Trophoblast cell (in vitro differentiated cells and primary cell): ENCODE measurements at regions not wholly inside any gene's neighbourhood (a gene's known extent, or its start where the extent isn't known, plus 50 kb on each side); places are given as distances from the start of the nearest gene placed in this dataset.
"Not testable (repeated sequence)": the region's sequence is repeated elsewhere in the genome, so short reads cannot be mapped to it uniquely, and the experiment has no call there.

Experiments used
- DNase-seq, 2 donors: peaks; one replicate each; pipeline ENCODE4 v3.0.0-alpha.2; 2016
- H2AFZ ChIP-seq: 2 replicates; pipeline ENCODE4 v1.6.1; 2013; ENCODE audit warnings: low read length, moderate library complexity, mild to moderate bottlenecking; ENCODE audit not compliant: insufficient read depth, poor library complexity
- H2AK5ac ChIP-seq: 2 replicates; pipeline ENCODE4 v1.6.1; 2013; ENCODE audit warnings: mild to moderate bottlenecking, low read length
- H2BK120ac ChIP-seq: 2 replicates; pipeline ENCODE4 v1.6.1; 2013; ENCODE audit warnings: low read length, mild to moderate bottlenecking, moderate library complexity; ENCODE audit not compliant: insufficient read depth, poor library complexity
- H2BK12ac ChIP-seq: 2 replicates; pipeline ENCODE4 v1.6.1; 2013; ENCODE audit warnings: mild to moderate bottlenecking, low read length, moderate library complexity
- H2BK5ac ChIP-seq: 2 replicates; pipeline ENCODE4 v1.6.1; 2013; ENCODE audit warnings: low read length, low read depth, moderate library complexity, mild to moderate bottlenecking; ENCODE audit not compliant: poor library complexity
- H3K14ac ChIP-seq: 2 replicates; pipeline ENCODE4 v1.6.1; 2013; ENCODE audit warnings: mild to moderate bottlenecking, low read length
- H3K18ac ChIP-seq: 2 replicates; pipeline ENCODE4 v1.6.1; 2013; ENCODE audit warnings: mild to moderate bottlenecking, low read length
- H3K23ac ChIP-seq: 2 replicates; pipeline ENCODE4 v1.6.1; 2013; ENCODE audit warnings: low read length
- H3K27ac ChIP-seq: 2 replicates; pipeline ENCODE4 v1.5.1; 2013; ENCODE audit warnings: low read depth, mild to moderate bottlenecking, inconsistent platforms, low read length, moderate library complexity
- H3K27me3 ChIP-seq: 2 replicates; pipeline ENCODE4 v1.6.1; 2013; ENCODE audit warnings: inconsistent platforms, mild to moderate bottlenecking, low read length, moderate library complexity; ENCODE audit not compliant: insufficient read depth
- H3K36me3 ChIP-seq, 2 experiments: 1 replicate in 1 of 2; 2 replicates in 1 of 2; pipeline ENCODE4 v1.6.1; 2013; ENCODE audit warnings: low read length in 2 of 2, mild to moderate bottlenecking in 2 of 2, moderate library complexity in 1 of 2; ENCODE audit not compliant: insufficient read depth in 2 of 2, control insufficient read depth in 1 of 2
- H3K4ac ChIP-seq: 2 replicates; pipeline ENCODE4 v1.6.1; 2013; ENCODE audit warnings: low read depth, mild to moderate bottlenecking, low read length, moderate library complexity
- H3K4me1 ChIP-seq, 2 experiments: 1 replicate in 1 of 2; 2 replicates in 1 of 2; pipeline ENCODE4 v1.6.1; 2013; ENCODE audit warnings: low read length in 2 of 2, mild to moderate bottlenecking in 2 of 2, moderate library complexity in 1 of 2; ENCODE audit not compliant: insufficient read depth in 2 of 2, control insufficient read depth in 1 of 2
- H3K4me2 ChIP-seq: 2 replicates; pipeline ENCODE4 v1.6.1; 2013; ENCODE audit warnings: inconsistent platforms, mild to moderate bottlenecking, low read length, moderate library complexity
- H3K4me3 ChIP-seq: 2 replicates; pipeline ENCODE4 v1.5.1; 2013; ENCODE audit warnings: mild to moderate bottlenecking, low read depth, low read length, inconsistent platforms
- H3K79me1 ChIP-seq: one replicate; pipeline ENCODE4 v1.6.1; 2013; ENCODE audit warnings: low read length
- H3K79me2 ChIP-seq: 2 replicates; pipeline ENCODE4 v1.6.1; 2013; ENCODE audit warnings: low read length, mild to moderate bottlenecking; ENCODE audit not compliant: control insufficient read depth, insufficient read depth, poor library complexity
- H3K9ac ChIP-seq: 2 replicates; pipeline ENCODE4 v1.6.1; 2013; ENCODE audit warnings: mild to moderate bottlenecking, low read length
- H3K9me3 ChIP-seq: 2 replicates; pipeline ENCODE4 v1.6.1; 2013; ENCODE audit warnings: low read depth, mild to moderate bottlenecking, control low read depth, inconsistent platforms, low read length; ENCODE audit not compliant: insufficient read depth
- H4K12ac ChIP-seq: 2 replicates; pipeline ENCODE4 v1.6.1; 2013; ENCODE audit warnings: low read depth, mild to moderate bottlenecking, low read length, moderate library complexity
- H4K8ac ChIP-seq: 2 replicates; pipeline ENCODE4 v1.6.1; 2013; ENCODE audit warnings: low read depth, mild to moderate bottlenecking, low read length, moderate library complexity
- H4K91ac ChIP-seq: one replicate; pipeline ENCODE4 v1.6.1; 2013; ENCODE audit warnings: low read depth, mild to moderate bottlenecking, low read length, moderate library complexity
- WGBS: extraction: QIAGEN DNeasy Blood & Tissue Kit; methylation state at CpG from one replicate; pipeline ENCODE4 v1.1.7; 2013; ENCODE audit warnings: missing lambda C conversion rate; ENCODE audit not compliant: insufficient read length, insufficient coverage; ENCODE audit errors: extremely low coverage; 5-methylcytosine and 5-hydroxymethylcytosine counted together

GRCh38 chr2:87584268-87584906, 163.5 kb upstream of the PLGLB2 start:
- no CpG with 5 or more reads among the region's 35 CpGs for WGBS
- not testable (repeated sequence) for H3K9ac ChIP-seq, H3K27me3 ChIP-seq, H3K79me2 ChIP-seq, H3K9me3 ChIP-seq, H3K4me3 ChIP-seq, H3K4me1 ChIP-seq, H2BK12ac ChIP-seq, H4K12ac ChIP-seq, H2AK5ac ChIP-seq, H3K79me1 ChIP-seq, H2AFZ ChIP-seq, H3K36me3 ChIP-seq, H3K23ac ChIP-seq
- H3K27ac ChIP-seq, result peak overlapping the region; percentile 86
- H4K91ac ChIP-seq, result peak overlapping the region; percentile 74
- H3K18ac ChIP-seq, result peak overlapping the region; percentile 37
- peak in 1 of 2 donors; percentile 34 for DNase-seq
- H3K14ac ChIP-seq, result peak overlapping the region; percentile 64
- peak overlapping the region; percentile 58 for H4K8ac ChIP-seq
- peak overlapping the region; percentile 82 for H2BK5ac ChIP-seq
- peak overlapping the region; percentile 27 for H3K4ac ChIP-seq
- peak overlapping the region; percentile 45 for H3K4me2 ChIP-seq
- peak overlapping the region; percentile 79 for H2BK120ac ChIP-seq

DNA sequence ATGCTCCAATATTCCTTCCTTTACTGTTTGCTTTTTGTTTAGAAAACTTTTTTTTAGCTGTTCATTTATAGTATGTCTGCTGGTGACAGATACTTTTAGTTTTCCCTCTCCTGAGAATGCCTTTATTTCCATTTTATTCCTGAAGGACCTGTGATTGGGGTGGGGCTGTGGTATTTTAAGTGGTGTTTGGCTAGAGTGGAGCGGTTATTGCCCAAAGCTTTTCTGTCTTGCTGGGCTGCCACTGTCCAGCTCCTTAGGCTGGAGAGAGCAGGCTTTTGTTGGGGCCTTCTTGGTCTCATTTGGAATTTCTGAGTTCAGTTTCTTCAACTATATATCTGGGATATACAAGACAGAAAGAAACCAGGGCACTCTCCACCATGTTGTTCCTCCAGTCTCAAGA, 160.0 kb upstream of the PLGLB2 start:
- not testable (repeated sequence) for H3K4me3 ChIP-seq, H3K79me1 ChIP-seq, H3K9ac ChIP-seq, H3K4me1 ChIP-seq, H2AK5ac ChIP-seq, H3K18ac ChIP-seq, DNase-seq, H4K91ac ChIP-seq, H3K36me3 ChIP-seq, H3K14ac ChIP-seq, H3K23ac ChIP-seq, H4K12ac ChIP-seq, H2AFZ ChIP-seq, H2BK120ac ChIP-seq, H3K27me3 ChIP-seq, H2BK12ac ChIP-seq, H3K27ac ChIP-seq, H3K4ac ChIP-seq, H3K9me3 ChIP-seq, H2BK5ac ChIP-seq, H4K8ac ChIP-seq, H3K79me2 ChIP-seq, H3K4me2 ChIP-seq
- no CpG with 5 or more reads among the region's 1 CpG for WGBS

- H2BK120ac ChIP-seq, H3K4me1 ChIP-seq, H3K18ac ChIP-seq, H3K9me3 ChIP-seq, H2AK5ac ChIP-seq, H2AFZ ChIP-seq, DNase-seq, H3K79me2 ChIP-seq, H4K8ac ChIP-seq, H3K27me3 ChIP-seq, H2BK12ac ChIP-seq, H3K4me2 ChIP-seq, H3K4ac ChIP-seq, H2BK5ac ChIP-seq, H3K23ac ChIP-seq, H3K4me3 ChIP-seq, H4K12ac ChIP-seq, H3K9ac ChIP-seq, H4K91ac ChIP-seq, H3K36me3 ChIP-seq, H3K14ac ChIP-seq, H3K79me1 ChIP-seq, H3K27ac ChIP-seq: not testable (repeated sequence)
- WGBS, result no CpG with 5 or more reads among the region's 4 CpGs
These were observed 154.9 kb upstream of the PLGLB2 start for GRCh38 chr2:87592974-87593373.

DNA sequence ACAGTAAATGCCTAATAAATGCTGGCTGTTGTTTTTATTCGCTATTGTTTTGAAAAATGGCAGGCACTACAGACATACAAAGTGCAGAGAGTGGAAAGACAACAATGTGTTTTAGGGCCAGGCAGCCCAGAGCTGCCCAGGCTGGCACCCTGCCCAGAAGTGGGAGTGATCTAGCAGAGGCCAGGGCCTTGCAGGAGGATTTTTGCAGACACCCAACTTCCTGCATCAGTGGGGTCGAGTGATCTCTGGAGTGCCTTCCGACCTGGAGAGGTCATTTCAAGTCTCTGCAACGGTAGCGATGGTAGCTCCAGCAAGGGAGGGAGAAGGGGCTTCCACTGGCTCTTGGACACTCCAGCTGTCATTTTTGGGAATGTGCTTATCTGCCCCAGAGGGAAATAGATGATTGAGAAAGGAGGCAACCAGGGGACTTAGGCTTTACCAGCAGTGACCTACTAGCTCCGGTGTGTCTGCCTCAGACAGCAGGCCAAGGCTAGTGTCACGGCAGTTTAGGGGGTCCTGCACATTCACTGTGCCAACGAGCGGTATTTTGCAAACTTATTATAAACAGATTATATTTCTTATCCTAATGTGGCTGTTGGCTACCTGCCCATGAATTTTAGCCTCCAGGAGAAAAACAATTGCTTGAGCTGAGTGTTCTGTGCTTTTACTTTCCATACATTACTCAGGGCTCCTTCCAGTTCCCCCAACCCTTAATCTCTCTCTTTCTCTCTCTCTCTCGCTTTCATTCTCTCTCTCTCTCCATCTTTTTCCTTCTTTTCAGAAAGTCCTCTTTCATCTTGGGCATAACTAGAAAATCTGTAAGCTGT, 153.9 kb upstream of the PLGLB2 start:
- H4K12ac ChIP-seq, H3K4me2 ChIP-seq, H3K79me2 ChIP-seq, H4K91ac ChIP-seq, H3K9ac ChIP-seq, H3K4me3 ChIP-seq, H3K4me1 ChIP-seq, H3K4ac ChIP-seq, H2AK5ac ChIP-seq, H2AFZ ChIP-seq, H3K9me3 ChIP-seq, H3K79me1 ChIP-seq, H3K36me3 ChIP-seq, H3K14ac ChIP-seq, H2BK120ac ChIP-seq, H3K27ac ChIP-seq, H3K23ac ChIP-seq, H4K8ac ChIP-seq, H2BK12ac ChIP-seq, H2BK5ac ChIP-seq, H3K18ac ChIP-seq, H3K27me3 ChIP-seq: not testable (repeated sequence)
- peak in 1 of 2 donors; percentile 0 for DNase-seq
- WGBS, result no CpG with 5 or more reads among the region's 10 CpGs
